Endodermal cell (in vitro differentiated cells): ENCODE measurements at regions not wholly inside any gene's neighbourhood (a gene's known extent, or its start where the extent isn't known, plus 50 kb on each side); places are given as distances from the start of the nearest gene placed in this dataset.

Source experiments
- DNase-seq: peaks from one replicate; pipeline ENCODE4 v3.0.0-alpha.2; 2017
- H3K27ac ChIP-seq: 2 replicates; pipeline ENCODE4 v1.5.1; 2013; ENCODE audit warnings: mild to moderate bottlenecking, low read depth, low read length, moderate library complexity
- H3K27me3 ChIP-seq: 2 replicates; pipeline ENCODE4 v1.6.1; 2013; ENCODE audit warnings: mild to moderate bottlenecking, low read length, moderate library complexity; ENCODE audit not compliant: insufficient read depth, control insufficient read depth, poor library complexity, severe bottlenecking
- H3K36me3 ChIP-seq: 2 replicates; pipeline ENCODE4 v1.7.0; 2013; ENCODE audit warnings: mild to moderate bottlenecking, low read length, moderate library complexity; ENCODE audit not compliant: control insufficient read depth, insufficient read depth
- H3K4me1 ChIP-seq: one replicate; pipeline ENCODE4 v1.7.0; 2013; ENCODE audit warnings: low read length; ENCODE audit not compliant: control insufficient read depth, insufficient read depth
- H3K4me3 ChIP-seq: 2 replicates; pipeline ENCODE4 v1.5.1; 2013; ENCODE audit warnings: mild to moderate bottlenecking, low read length, moderate library complexity
- H3K9ac ChIP-seq: 2 replicates; pipeline ENCODE4 v1.6.1; 2013; ENCODE audit warnings: mild to moderate bottlenecking, low read length, moderate library complexity; ENCODE audit not compliant: poor library complexity, severe bottlenecking; ENCODE audit errors: extremely low read depth
- H3K9me3 ChIP-seq: 2 replicates; pipeline ENCODE4 v1.6.1; 2013; ENCODE audit warnings: mild to moderate bottlenecking, low read length, moderate library complexity; ENCODE audit not compliant: control insufficient read depth
- H3K27ac Mint-ChIP-seq: 2 replicates; pipeline ENCODE4 v1.8.0; 2020; ENCODE audit warnings: mixed read lengths
- H3K27me3 Mint-ChIP-seq: 2 replicates; pipeline ENCODE4 v1.8.0; 2021; ENCODE audit warnings: mild to moderate bottlenecking, mixed read lengths; ENCODE audit not compliant: insufficient read depth
- H3K36me3 Mint-ChIP-seq: 2 replicates; pipeline ENCODE4 v1.8.0; 2020; ENCODE audit warnings: low read depth, mixed read lengths
- H3K4me1 Mint-ChIP-seq: 2 replicates; pipeline ENCODE4 v1.8.0; 2020; ENCODE audit warnings: mixed read lengths
- H3K4me3 Mint-ChIP-seq: 2 replicates; pipeline ENCODE4 v1.8.0; 2020; ENCODE audit warnings: mild to moderate bottlenecking, moderate library complexity, mixed read lengths
- H3K9me3 Mint-ChIP-seq: 2 replicates; pipeline ENCODE4 v1.8.0; 2020; ENCODE audit warnings: mild to moderate bottlenecking, mixed read lengths
- CTCF ChIP-seq: fragments of 200-600 bp; sonication (generic); conservative IDR thresholded peaks from 2 replicates; pipeline ENCODE4 v1.5.0; 2021; ENCODE audit warnings: antibody characterized with exemption, mild to moderate bottlenecking
- WGBS, 2 experiments: methylation state at CpG; one replicate each; pipeline versions ENCODE4 v1.1.5 to v1.1.7; 2013; ENCODE audit warnings: missing lambda C conversion rate in 2 of 2, mixed read lengths in 1 of 2; ENCODE audit not compliant: insufficient coverage in 1 of 2, insufficient read length in 1 of 2; 5-methylcytosine and 5-hydroxymethylcytosine counted together

GRCh38 chr7:25852939-25853271, 299.1 kb upstream of the NFE2L3 start:
- Histone ChIP-seq H3K36me3 (no peaks in the 10 kb centered on the region), H3K4me1 (peaks cover 4% of the 10 kb centered on the region), H3K4me3 (peak overlapping the region; percentile 30), H3K27ac (peak overlapping the region; percentile 90), H3K9ac (no peak overlapping the region), H3K27me3 (peaks cover 32% of the 10 kb centered on the region), H3K9me3 (no peaks in the 10 kb centered on the region)
- Mint-ChIP-seq H3K9me3 (no peaks in the 10 kb centered on the region), H3K36me3 (no peaks in the 10 kb centered on the region), H3K27ac (no peak overlapping the region), H3K4me1 (peaks cover 8% of the 10 kb centered on the region), H3K4me3 (peak overlapping the region; percentile 50), H3K27me3 (peaks cover 32% of the 10 kb centered on the region)
- TF ChIP-seq CTCF, result no peak
- 9 to 14% methylated on average over 4 to 16 of the region's 16 CpGs for WGBS, 2 experiments
- DNase-seq, result no peak

- Histone ChIP-seq H3K27me3 (peaks cover 36% of the 10 kb centered on the region), H3K4me3 (no peak overlapping the region), H3K9ac (no peak overlapping the region), H3K27ac (no peak overlapping the region), H3K9me3 (no peaks in the 10 kb centered on the region), H3K36me3 (no peaks in the 10 kb centered on the region), H3K4me1 (peaks cover 4% of the 10 kb centered on the region)
- 56 to 76% methylated on average over 3 to 7 of the region's 7 CpGs for WGBS, 2 experiments
- H3K27ac Mint-ChIP-seq, result no peak overlapping the region
- H3K4me3 Mint-ChIP-seq, result peak overlapping the region; percentile 50
- DNase-seq, result no peak
- no peaks in the 10 kb centered on the region for H3K36me3 Mint-ChIP-seq
- peaks cover 7% of the 10 kb centered on the region for H3K4me1 Mint-ChIP-seq
- H3K9me3 Mint-ChIP-seq, result no peaks in the 10 kb centered on the region
- peaks cover 32% of the 10 kb centered on the region for H3K27me3 Mint-ChIP-seq
- no peak for TF ChIP-seq CTCF
These were observed 298.7 kb upstream of the NFE2L3 start for GRCh38 chr7:25853314-25853713.

DNA sequence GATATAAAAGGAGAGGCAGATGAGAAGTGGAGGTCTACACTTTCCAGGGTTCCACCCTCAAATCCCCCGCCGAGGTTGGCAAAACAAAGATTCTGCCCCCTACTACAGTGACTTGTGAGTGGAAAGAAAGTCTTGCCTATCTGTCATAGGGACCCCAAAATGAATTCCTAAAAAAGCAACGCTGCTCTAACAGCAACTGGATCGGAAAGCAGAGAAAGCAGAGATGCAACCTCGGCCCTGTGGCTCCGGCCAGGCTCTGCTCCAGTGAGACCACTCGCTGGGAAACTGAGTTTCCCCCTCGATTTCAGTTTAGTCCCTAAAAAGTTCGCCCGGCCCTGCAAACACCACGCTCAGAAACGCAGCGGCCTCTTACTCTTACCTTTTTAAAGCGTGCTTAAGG, 297.9 kb upstream of the NFE2L3 start:
- peaks cover 44% of the 10 kb centered on the region for H3K27me3 ChIP-seq
- H3K36me3 ChIP-seq, result no peaks in the 10 kb centered on the region
- Mint-ChIP-seq H3K27ac (no peak overlapping the region), H3K4me1 (peaks cover 11% of the 10 kb centered on the region), H3K27me3 (peaks cover 32% of the 10 kb centered on the region), H3K36me3 (no peaks in the 10 kb centered on the region), H3K4me3 (peak overlapping the region; percentile 24), H3K9me3 (no peaks in the 10 kb centered on the region)
- H3K9ac ChIP-seq, result no peak overlapping the region
- no peak overlapping the region for H3K4me3 ChIP-seq
- no peak for TF ChIP-seq CTCF
- peaks cover 4% of the 10 kb centered on the region for H3K4me1 ChIP-seq
- H3K9me3 ChIP-seq, result no peaks in the 10 kb centered on the region
- H3K27ac ChIP-seq, result peak overlapping the region; percentile 89
- peak; percentile 58 for DNase-seq
- WGBS, 2 experiments, result 18 to 41% methylated on average over 11 to 14 of the region's 14 CpGs
